RPMI7951 (cell line): ENCODE measurements at regions not wholly inside any gene's neighbourhood (a gene's known extent, or its start where the extent isn't known, plus 50 kb on each side); places are given as distances from the start of the nearest gene placed in this dataset.

Source experiments
- DNase-seq: peaks from one replicate; pipeline ENCODE4 v3.0.0-alpha.2; 2012; ENCODE audit warnings: low read depth

DNA sequence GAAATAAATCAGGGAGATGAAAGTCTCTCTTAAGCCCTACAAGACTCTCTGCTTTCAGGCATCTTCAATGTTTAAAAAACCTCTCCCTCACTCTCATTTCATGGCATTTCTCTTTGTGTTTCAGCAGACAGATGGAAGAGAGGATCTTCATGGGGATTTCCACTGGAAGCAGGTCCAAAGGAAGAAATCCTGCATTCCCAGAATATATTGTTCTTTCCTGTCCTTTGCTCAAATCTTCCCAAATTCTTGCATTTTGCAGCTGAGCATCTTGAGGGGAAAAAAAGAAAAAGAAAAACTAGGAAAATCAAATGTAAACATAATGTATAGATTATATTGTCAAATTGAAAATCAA is 382.2 kb downstream of the ENC1 start:
- no peak for DNase-seq

DNA sequence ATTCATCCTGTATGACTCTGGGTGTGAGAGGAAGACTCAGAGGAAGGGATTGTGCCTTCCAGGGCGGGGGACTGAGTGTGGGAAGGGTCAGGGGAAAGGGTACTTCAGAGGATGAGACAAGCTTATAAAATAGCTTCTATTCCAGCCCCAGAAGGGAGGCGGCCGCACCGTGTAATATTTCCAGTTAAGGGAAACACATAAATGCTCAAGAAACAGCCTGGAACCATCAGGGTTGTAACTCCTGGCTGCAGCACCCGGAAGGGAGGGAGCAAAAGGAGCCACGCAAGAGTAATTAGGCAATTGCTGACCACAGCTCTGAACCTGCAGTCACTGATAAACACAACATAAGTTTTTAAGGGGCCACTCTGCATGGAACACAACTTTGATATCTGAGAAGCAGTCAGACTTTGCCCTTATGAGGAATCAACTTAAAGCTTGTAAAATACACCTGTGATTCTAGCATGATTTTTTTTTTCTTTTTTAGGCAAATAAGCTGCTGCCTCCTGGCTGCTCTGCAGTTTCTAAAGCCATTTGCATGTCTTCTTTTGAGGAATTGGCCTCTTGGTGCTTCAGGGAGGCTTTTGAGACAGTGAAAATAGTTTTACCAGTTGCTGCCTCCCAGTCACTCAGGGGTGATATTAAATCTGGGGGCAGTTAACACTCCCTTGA is 382.7 kb downstream of the ENC1 start:
- DNase-seq = peak; percentile 56

DNA sequence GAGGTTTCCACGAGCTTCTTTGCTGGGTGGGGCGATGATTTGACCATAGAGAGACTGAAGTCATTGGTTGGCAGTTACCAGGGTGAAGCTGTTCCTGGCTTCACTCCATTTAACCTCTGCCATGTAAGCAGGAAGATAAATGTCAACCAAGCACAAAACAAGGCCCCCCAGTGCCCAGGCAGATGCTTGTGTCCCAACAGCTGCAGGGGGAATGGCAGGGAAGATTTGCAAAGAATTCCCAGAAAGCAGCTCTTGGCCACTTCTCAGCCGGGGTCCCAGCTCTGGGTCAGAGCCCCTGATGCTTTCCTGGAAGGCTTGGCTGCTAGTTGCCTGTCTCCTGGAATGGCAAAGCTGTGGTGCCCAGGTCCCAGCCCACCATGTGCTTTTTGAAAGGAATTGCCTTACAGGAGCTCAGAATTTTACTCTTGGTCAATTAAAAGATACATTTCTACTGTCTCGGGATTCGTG is 383.4 kb downstream of the ENC1 start:
- no peak for DNase-seq

DNA sequence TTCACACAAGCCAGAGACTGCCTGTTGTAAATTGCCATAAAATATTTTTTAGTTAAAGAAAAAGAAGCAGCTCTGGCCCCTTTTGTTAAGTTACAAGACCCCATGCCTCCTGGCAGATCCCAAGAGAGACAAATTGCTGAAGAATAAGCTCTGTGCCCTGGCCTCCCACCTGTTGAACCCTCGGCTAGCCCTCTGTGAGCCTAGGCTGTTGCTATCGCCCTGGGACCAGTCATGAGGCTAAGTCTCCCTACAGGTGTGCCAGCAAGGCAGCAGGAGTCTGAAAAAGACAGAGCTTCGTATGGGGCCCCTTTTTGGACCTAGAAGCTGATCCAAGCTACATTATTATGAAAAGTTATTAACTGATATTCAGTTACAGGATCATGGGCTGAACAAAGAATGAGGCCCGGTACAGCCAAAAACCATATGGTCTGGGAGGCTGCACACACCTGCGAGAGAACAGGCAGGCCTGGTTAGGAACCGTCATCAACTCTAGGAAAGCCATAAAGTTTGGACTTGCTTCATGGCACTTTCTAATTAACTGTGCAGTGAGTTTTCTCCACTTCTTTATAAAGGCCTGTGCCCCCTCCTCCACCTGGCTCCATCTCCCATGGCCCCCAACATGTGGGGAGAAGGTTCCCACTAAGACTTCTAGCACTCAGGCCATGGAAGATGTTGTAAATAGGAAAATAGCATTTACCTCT is 384.7 kb downstream of the ENC1 start:
- DNase-seq = no peak

DNA sequence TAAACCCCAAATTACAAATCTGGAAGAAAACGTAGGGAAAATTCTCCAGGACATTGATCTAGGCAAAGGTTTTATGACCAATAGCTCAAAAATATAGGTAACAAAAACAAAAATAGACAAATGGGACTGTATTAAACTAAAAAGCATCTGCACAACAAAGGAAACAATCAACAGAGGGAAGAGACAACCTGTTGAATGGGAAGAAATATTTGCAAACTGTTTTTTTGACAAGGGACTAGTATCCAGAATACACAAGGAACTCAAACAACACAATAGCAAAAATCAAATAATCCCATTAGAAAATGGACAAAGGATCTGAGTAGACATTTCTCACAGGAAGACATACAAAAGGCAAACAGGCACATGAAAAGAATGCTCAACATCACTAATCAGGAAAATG is 386.3 kb downstream of the ENC1 start:
- no peak for DNase-seq

DNA sequence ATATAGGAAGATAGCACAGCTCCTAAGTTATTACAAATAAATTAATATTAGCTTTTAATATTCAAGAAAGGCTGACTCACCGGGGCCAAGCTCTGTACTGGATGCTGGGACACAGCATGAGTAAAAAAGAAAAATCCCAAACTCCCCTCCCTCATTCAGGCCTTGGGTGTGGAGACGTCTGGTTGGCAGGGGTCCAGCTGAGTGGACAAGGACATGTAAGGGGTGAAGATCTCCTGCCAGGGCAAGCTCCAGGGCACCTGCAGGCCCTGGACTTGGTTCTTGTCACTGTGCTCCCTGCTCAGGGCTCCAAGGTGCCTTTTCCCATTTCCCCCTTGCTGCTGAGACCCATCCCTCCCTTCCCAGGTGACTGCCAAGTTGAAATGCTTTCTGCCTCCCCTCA is 388.5 kb downstream of the ENC1 start:
- no peak for DNase-seq

DNA sequence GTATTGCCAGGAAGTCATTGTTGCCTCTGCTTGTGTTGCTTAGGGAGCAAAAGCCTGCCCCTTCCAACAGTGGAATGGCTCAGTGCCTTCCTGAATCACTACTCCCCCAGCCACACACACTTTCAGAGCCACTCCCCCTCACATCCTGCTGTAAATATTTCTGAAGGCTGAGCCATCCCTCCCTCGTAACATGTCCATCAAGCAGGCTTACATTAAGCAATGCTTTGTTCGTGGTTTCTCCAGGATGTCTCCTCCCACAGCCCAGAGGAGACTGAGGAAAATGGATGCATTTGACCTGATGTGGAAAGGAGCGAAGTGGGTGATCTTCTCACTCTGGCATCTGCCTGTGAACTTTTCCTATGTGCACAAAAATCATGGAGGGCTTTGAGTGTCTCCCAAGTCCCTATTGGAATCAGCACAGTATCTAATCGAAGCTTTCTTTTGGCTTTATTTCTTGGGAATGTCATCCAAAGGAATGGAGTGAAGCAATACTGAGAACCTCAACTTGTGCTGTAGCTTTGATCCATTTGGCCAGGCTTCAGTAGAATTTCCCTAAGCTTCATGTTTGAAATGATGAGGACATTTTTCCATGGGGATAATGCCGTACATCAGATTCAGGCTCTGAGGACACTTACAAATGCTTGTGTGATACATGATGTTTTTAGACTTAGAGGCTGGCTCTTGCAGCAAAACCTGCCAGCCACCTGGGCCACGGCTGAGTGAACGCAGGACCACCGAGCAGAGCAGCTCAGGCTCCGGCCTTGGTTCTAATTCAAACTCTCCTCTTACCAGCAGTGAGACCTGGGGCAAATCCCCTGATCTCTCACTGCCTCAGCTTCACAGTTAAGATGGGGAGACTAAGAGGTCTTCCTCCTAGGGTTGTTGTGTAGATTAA is 389.1 kb downstream of the ENC1 start:
- peak; percentile 89 for DNase-seq

DNA sequence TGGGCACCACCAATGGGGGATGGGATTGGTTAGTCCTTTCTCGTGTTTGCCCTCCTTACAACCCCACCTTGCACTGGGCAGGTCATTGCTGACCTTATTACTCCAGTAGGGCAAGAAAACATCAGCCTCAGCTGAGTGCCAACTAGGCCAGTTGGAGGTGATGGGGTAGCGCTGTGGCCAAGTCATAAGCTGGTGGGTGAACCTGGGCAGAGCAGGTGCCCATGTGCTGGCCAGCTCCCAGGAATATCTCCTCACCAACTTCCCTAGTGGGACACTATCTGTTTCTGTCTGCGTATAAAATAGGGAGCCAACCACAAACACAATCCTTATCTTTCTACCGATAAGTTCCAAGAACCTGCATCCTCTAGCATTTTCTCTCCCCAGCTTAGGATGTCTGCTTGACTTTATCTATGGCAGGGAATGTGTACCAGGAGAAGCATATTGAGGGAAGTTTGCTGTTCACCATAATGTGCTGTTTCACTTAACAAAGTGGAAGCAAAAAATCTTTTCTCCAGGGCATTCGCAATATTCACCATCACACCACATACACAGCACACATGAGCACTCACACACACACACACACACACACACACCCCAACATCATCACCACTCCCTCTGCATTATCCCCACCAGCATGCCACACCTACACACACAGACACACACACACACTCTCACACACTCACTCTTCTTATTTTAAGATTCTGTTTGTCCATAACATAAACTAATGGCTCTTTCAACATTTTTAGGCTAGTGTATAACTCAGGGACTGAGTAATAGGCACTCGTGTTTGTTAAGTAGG is 390.0 kb downstream of the ENC1 start:
- no peak for DNase-seq

DNA sequence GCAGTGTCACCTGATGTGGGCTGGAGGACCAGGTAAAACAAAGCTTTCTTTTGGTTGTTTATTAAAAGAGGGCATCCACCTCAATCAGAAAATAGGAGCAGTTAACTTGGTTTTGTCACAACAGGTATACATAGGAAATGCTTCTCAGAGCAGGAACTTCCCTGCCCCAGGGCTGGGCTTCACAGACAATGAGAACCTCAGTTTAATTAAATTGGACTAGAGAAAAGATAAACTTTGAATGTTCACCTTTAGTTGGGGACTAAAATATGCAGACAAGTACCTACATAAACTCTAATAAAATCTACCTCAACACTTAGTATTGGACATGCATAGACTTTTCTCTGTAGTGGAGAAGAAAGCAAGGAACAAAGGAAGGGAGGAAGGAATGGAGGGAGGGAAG is 392.0 kb downstream of the ENC1 start:
- DNase-seq = no peak

DNA sequence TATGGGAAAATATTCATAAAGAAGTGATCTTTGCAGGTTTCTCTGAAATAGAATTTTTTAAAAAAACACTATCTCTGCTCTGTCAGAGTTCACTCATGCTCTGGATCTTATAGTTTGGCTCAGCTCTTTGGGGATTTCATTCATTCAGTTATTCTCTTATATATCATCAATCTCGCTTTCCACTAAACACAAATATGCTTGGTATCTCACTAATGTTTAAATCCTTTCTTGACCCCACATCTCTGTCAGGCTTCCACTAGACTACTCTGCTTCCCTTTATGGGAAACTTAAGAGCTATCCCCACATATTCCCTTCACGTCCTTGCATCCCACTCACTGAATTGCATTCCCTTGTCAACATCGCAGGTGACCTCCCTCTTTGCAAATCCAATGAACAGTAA is 396.1 kb downstream of the ENC1 start:
- DNase-seq = no peak

DNA sequence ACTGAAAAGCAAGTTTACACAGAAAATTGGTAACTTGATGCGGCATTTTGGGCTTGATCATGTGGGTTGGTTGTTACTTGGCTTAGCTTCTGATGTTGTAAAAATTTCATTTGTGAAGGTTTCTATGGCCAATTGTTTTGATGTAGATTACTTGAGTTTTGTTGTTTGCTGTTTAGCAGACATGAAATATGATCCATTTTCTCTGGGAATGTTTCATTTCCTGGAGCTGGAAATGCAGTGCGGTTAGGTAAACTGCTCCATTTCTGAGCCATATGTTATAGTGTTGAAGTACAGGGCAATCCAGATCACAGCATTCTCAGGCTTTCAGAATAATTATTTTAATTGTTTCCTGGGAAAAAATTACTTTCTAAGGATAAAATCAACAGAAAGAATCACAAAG is 396.9 kb downstream of the ENC1 start:
- peak; percentile 58 for DNase-seq

DNA sequence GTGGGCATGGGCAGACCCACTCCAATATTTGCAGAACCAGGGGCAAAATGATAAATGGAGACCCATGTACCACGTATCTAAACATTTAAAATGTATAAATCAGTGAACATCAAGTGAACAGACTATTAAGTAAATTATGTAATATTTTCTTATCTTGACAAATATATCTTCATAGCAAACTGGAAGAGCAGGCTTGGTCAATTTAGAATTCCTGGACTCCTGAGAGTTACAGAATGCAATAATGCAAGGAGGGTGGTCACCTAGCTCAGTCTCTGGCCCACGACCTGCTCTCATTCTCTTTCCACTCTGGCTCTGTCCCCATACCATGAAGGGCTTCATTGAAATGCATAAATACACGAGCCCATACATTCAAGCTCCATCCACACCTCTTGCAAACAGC is 398.0 kb downstream of the ENC1 start:
- DNase-seq = no peak

DNA sequence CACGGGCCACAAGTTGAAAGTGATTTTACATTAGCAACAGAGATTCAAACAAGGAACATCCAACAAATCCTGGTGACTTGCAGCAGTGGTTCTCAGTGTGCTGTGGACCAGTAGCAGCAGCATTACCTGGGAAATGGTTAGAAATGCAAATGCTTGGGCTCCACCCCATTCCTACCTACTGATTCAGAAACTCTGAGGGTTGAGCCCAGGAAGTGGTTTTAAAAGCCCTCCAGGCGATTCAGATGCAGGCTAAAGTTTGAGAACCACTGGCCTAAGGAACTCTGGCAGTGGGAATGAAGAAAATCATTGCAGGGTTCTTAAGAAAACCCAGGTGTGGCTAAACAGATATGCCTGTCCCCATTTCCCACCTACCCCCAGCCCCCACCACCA is 398.8 kb downstream of the ENC1 start:
- DNase-seq = peak; percentile 78

DNA sequence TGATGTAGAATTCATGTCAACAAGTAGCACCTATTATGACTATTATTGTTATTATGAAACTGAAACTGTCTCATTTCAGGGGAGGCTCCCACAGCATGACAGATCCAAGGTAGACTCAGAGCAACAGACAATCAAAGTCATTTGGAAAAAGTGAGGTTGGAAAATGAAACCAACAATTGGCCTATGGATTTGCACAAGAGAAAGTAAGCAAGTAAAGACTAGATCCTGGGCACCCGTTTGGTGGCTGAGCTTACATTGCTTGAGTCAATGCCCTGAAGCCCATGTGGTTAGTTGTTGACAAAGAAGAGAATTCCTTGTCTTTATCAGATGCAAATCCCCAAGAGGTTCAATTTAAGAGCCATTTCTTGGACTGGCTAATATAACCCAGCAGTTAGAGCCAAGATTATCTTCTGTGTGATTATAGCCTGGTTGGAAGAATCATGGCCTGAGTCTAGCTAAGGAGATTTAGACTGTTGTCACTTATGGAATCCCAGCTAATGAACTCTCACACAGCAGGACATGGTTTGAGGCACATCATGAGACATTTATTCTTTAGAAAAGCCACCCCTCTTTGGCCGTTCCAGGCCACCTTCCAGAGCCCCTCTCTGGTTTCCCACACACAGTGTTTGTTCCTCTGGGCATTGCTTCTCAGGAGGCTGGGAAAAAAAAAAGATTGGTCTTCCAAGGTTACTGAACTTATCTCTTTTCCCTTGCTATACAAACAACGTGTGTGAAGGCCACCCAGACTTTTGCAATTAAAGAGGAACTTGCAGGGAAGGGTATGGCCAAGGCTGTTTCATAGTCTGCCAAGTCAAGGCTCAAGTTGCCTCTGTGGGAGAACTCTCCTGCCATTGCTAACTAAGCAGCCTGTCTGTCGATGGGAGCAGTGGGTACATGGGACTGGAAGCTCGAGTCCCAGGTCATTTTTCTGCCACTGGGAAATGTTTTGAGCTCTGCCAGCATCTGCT is 399.5 kb downstream of the ENC1 start:
- peak; percentile 62 for DNase-seq

DNA sequence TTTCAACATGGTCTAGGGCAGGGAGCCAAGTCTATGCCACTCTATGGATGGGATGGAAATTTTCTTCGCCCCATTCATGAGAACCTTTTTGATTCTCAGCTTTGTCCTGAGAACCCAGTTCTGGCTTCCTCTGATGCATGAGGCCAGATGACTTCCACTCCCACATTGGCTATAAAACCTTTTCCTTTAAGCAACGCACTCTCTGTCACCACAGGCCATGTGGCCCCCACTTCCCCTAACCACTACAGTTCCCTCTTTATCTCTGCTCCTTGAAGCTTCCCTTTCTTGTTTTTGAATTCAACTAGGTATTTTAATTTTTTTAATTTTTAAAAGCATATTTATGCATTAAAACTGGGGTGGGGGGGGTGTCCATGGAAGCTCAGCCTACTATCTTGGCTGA is 401.3 kb downstream of the ENC1 start:
- DNase-seq = no peak

DNA sequence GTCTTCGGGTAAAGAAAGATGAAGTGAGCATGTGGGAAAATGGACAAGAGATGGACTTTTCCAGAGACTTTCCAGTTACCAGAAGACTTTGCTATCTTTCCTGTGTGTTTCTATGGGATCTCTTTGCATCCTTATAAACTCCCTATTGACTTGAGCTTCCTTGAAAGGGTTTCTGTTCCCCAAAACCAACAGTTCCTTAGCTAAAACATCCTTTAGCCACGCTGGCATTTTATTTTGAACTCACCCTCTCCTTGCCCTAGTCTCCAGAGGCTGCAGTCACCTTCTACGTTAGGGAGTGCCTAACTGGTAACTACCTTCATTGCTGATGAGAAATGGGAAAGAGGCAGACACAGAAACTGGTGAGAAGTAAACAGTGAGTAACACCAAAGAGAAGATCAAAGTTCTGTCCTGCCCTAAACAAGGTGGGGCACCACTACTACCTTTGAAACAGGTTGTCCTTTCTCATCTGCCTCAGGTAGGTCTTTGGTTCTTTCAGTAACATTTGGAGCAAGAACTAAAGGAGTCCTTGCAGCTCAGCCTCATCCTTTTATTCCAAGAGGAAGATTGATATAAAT is 402.9 kb downstream of the ENC1 start:
- no peak for DNase-seq

DNA sequence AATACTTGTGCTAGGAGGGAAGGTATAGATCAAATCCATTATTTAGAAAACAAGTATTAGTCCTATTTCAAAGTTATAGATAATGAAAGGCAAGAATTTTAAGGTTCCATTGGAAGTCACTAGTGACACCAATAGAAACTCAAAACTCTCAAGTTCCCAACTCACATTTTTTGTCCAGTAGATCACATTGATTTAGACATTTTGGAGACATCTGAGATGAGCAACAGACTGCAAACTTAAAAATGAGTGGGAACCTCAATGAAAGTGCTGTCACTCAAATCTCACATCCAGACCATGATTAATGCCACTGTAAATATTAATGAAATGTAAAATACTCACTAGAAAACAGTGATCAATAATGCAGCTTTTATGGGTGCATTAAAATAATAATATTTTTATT is 405.0 kb downstream of the ENC1 start:
- no peak for DNase-seq

DNA sequence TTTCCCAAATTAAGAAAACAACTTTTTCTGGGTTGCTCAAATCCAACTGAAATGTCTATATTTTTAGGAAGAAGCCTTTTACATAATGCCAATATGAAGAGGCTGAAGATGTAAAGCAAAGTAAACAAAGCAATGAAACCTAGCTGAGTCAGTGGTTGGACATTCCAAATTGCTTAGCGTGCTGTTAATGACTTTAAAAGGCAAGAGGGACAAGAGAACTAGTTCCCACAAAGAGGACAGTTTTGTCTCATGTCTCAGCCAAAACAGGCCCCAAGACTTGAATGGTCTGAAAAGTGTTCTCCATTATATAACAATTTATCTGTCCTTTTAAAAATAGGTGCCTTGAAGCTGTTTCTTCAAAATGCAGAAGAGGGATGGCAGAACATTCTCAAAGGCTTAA is 407.0 kb downstream of the ENC1 start:
- DNase-seq = peak; percentile 70

DNA sequence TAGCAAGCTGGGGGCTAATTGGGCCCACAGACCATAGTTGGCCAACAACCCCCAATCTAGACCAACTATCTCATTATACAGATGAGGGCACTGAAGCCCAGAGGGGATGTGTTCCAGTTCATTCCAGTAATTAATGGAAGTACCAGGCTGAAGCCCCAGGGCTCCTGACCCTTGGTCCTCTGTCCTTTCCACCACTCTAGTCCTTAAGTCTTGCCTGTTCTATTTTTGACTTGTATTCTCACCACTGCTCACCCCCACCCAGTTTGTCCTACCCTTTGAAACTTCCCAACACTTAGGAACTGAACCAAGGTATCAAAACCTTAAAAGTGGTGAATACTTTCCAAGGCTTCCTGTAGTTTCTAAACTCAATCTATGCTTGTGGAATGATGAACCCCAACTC is 407.4 kb downstream of the ENC1 start:
- no peak for DNase-seq

DNA sequence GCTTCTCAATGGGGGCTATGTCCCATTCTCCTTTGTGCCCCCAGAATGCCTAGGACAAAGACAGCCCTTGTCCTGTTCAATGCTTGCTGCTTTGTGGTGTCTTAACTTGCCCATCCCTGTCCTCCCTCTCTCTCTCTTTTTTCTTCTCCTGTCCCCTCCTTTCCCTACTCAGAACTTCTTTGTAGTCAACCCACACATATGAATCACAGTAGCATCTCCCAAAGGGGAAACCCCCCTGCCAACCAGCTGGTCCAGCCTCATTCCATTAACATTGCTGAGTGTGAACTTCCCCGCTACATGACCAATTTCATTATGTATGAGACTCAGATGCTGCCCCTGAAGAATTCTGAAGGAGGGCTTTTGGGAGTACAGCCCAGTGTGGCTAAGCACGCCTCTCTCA is 408.3 kb downstream of the ENC1 start:
- DNase-seq = peak; percentile 93
